B cell (primary cell): ENCODE measurements at regions not wholly inside any gene's neighbourhood (a gene's known extent, or its start where the extent isn't known, plus 50 kb on each side); places are given as distances from the start of the nearest gene placed in this dataset.

Source experiments
- ATAC-seq: fragments of 200-7000 bp; cut with Tn5 transposase; one replicate; pipeline ENCODE4 v1.10.0; 2021; ENCODE audit warnings: low read depth, mild to moderate bottlenecking, moderate number of reproducible peaks, moderate library complexity
- CTCF ChIA-PET: fragments of 350-600 bp; sonication (Branson Sonifier 250); formaldehyde crosslinking; loops from one replicate; lab custom pipeline; 2021; ENCODE audit warnings: antibody characterized with exemption, inconsistent platforms; lab: Charles Lee
- POLR2A ChIA-PET: fragments of 350-600 bp; sonication (Branson Sonifier 250); formaldehyde crosslinking; loops from one replicate; lab custom pipeline; 2021; ENCODE audit warnings: antibody characterized with exemption; lab: Charles Lee
- DNase-seq: peaks from one replicate; pipeline ENCODE4 v3.0.0; 2013
- H2AFZ ChIP-seq: 2 replicates; pipeline ENCODE4 v1.6.1; 2012; ENCODE audit warnings: mild to moderate bottlenecking, low read depth, low read length; ENCODE audit not compliant: insufficient read depth, poor library complexity, severe bottlenecking
- H3K27ac ChIP-seq, 2 donors: 1 replicate in 1 of 2; 2 replicates in 1 of 2; pipeline ENCODE4 v1.5.1; 2012 to 2013; ENCODE audit warnings: low read length in 2 of 2, mild to moderate bottlenecking in 2 of 2, moderate library complexity in 1 of 2
- H3K27me3 ChIP-seq, 4 experiments: fragments of 200-600 bp in 1 of 4; sonication (generic) in 1 of 4; replicated peaks in 1 of 4; 1 replicate in 2 of 4; 2 replicates in 2 of 4; pipeline versions ENCODE4 v1.6.1 to v1.7.0; 2013 to 2016; ENCODE audit warnings: low read length in 3 of 4, mild to moderate bottlenecking in 2 of 4, mixed read lengths in 1 of 4, moderate library complexity in 1 of 4; ENCODE audit not compliant: insufficient read depth in 4 of 4, control insufficient read depth in 3 of 4; ENCODE audit errors: control extremely low read depth in 1 of 4
- H3K36me3 ChIP-seq, 2 experiments: replicated peaks in 1 of 2; 1 replicate in 1 of 2; 2 replicates in 1 of 2; pipeline versions ENCODE4 v1.6.1 to v1.7.1; 2013; ENCODE audit warnings: low read length in 1 of 2; ENCODE audit not compliant: insufficient read depth in 2 of 2, control insufficient read depth in 1 of 2; ENCODE audit errors: control extremely low read depth in 1 of 2, extremely low read depth in 1 of 2
- H3K4me1 ChIP-seq, 2 donors: fragments of 200-600 bp in 1 of 2; sonication (generic) in 1 of 2; 1 replicate in 1 of 2; 2 replicates in 1 of 2; pipeline versions ENCODE4 v1.5.1 to v1.6.1; 2013 to 2017; ENCODE audit warnings: low read length in 2 of 2; ENCODE audit not compliant: control insufficient read depth in 2 of 2, insufficient read depth in 2 of 2
- H3K4me2 ChIP-seq: replicated peaks from 2 replicates; pipeline ENCODE3; 2012; ENCODE audit warnings: mild to moderate bottlenecking, low read depth, low read length; ENCODE audit not compliant: poor library complexity, severe bottlenecking
- H3K4me3 ChIP-seq, 5 experiments: fragments of 200-600 bp in 1 of 5; sonication (generic) in 1 of 5; 1 replicate in 3 of 5; 2 replicates in 2 of 5; pipeline versions ENCODE4 v1.5.1 to v1.7.0; 2011 to 2016; ENCODE audit warnings: low read length in 4 of 5, mild to moderate bottlenecking in 4 of 5, low read depth in 2 of 5, control low read depth in 1 of 5, moderate library complexity in 1 of 5; ENCODE audit not compliant: insufficient read depth in 1 of 5; ENCODE audit errors: control extremely low read depth in 1 of 5, extremely low read depth in 1 of 5
- H3K79me2 ChIP-seq: fragments of 200-600 bp; sonication (generic); one replicate; pipeline ENCODE4 v1.6.0; 2016; ENCODE audit warnings: low read length; ENCODE audit not compliant: control insufficient read depth, insufficient read depth
- H3K9ac ChIP-seq: fragments of 200-600 bp; sonication (generic); 2 replicates; pipeline ENCODE4 v1.6.1; 2017; ENCODE audit warnings: mild to moderate bottlenecking, low read length, moderate library complexity
- H3K9me3 ChIP-seq, 3 donors: one replicate each; pipeline versions ENCODE4 v1.6.1 to v1.7.1; 2013; ENCODE audit warnings: low read length in 2 of 3; ENCODE audit not compliant: control insufficient read depth in 2 of 3, insufficient read depth in 1 of 3; ENCODE audit errors: control extremely low read depth in 1 of 3
- H4K20me1 ChIP-seq: 2 replicates; pipeline ENCODE4 v1.6.0; 2012; ENCODE audit warnings: mild to moderate bottlenecking, low read length; ENCODE audit not compliant: insufficient read depth, control insufficient read depth, poor library complexity, severe bottlenecking
- H3K27ac Mint-ChIP-seq: one replicate; pipeline ENCODE4 v1.8.0; 2021; ENCODE audit warnings: mixed read lengths
- H3K27me3 Mint-ChIP-seq: one replicate; pipeline ENCODE4 v1.8.0; 2021; ENCODE audit warnings: mixed read lengths
- H3K4me1 Mint-ChIP-seq: one replicate; pipeline ENCODE4 v1.8.0; 2021; ENCODE audit warnings: mixed read lengths
- H3K4me3 Mint-ChIP-seq: one replicate; pipeline ENCODE4 v1.8.0; 2021; ENCODE audit warnings: mixed read lengths
- H3K9me3 Mint-ChIP-seq: one replicate; pipeline ENCODE4 v1.8.0; 2022; ENCODE audit warnings: mixed read lengths; ENCODE audit not compliant: insufficient read depth
- CTCF ChIP-seq: fragments of 200-600 bp; IDR thresholded peaks from one replicate; pipeline ENCODE4 v1.8.0; 2022; ENCODE audit warnings: antibody characterized with exemption, mild to moderate bottlenecking
- EZH2 ChIP-seq: IDR thresholded peaks from 2 replicates; pipeline ENCODE4 v1.6.1; 2012; ENCODE audit warnings: borderline replicate concordance, low read depth, mild to moderate bottlenecking, moderate library complexity, low read length; ENCODE audit not compliant: insufficient read depth, poor library complexity, severe bottlenecking
- WGBS: methylation state at CpG from one replicate; pipeline ENCODE4 v1.1.5; 2013; ENCODE audit warnings: missing lambda C conversion rate; ENCODE audit not compliant: insufficient coverage; 5-methylcytosine and 5-hydroxymethylcytosine counted together
- intact Hi-C: fragments of 100-400 bp; cut with micrococcal nuclease; formaldehyde crosslinking; loops from one replicate; pipeline ENCODE4 v1.10.0; 2022

- Mint-ChIP-seq H3K9me3 (no peaks in the 10 kb centered on the region), H3K27ac (no peak overlapping the region), H3K27me3 (peaks cover 42% of the 10 kb centered on the region), H3K4me3 (no peak overlapping the region), H3K4me1 (no peaks in the 10 kb centered on the region)
- TF ChIP-seq EZH2 = no peak
- no peak for TF ChIP-seq CTCF
- ATAC-seq = no peak
- Histone ChIP-seq H3K27me3 (no peaks in the 10 kb centered on the region), H2AFZ (no peak overlapping the region), H3K79me2 (no peaks in the 10 kb centered on the region), H3K27ac (no peak overlapping the region), H3K9me3 (no peaks in the 10 kb centered on the region), H4K20me1 (no peaks in the 10 kb centered on the region), H3K36me3 (no peaks in the 10 kb centered on the region), H3K4me3 (no peak overlapping the region), H3K9ac (no peak overlapping the region), H3K4me1 (no peaks in the 10 kb centered on the region), H3K4me2 (no peak overlapping the region)
- ChIA-PET POLR2A (no interaction called here), CTCF (no interaction called here)
- DNase-seq = no peak
- intact Hi-C loops = no loop called here
- WGBS = no CpG with 5 or more reads among the region's 4 CpGs
Observed at GRCh38 chr5:74419468-74419867, 221.1 kb downstream of the ENC1 start.

- Histone ChIP-seq H2AFZ (no peak overlapping the region), H3K9ac (no peak overlapping the region), H3K79me2 (no peaks in the 10 kb centered on the region), H3K27me3 (no peaks in the 10 kb centered on the region), H3K9me3 (no peaks in the 10 kb centered on the region), H4K20me1 (no peaks in the 10 kb centered on the region), H3K27ac (no peak overlapping the region), H3K36me3 (no peaks in the 10 kb centered on the region), H3K4me2 (no peak overlapping the region), H3K4me3 (no peak overlapping the region), H3K4me1 (no peaks in the 10 kb centered on the region)
- no peaks in the 10 kb centered on the region for H3K9me3 Mint-ChIP-seq
- DNase-seq (no peak), ATAC-seq (no peak)
- H3K27me3 Mint-ChIP-seq = peaks cover 45% of the 10 kb centered on the region
- no peak for TF ChIP-seq CTCF
- TF ChIP-seq EZH2 = no peak
- intact Hi-C loops = no loop called here
- 83% methylated on average over 1 of the region's 2 CpGs for WGBS
- ChIA-PET POLR2A (no interaction called here), CTCF (interaction anchor here (1.1 kb wide), 1 partner anchor 10 kb away, joined by 3 read pairs; no protein-coding TSS in a partner anchor)
- no peak overlapping the region for H3K4me3 Mint-ChIP-seq
- no peaks in the 10 kb centered on the region for H3K4me1 Mint-ChIP-seq
- no peak overlapping the region for H3K27ac Mint-ChIP-seq
Observed at GRCh38 chr5:74418709-74419108, 221.8 kb downstream of the ENC1 start.
